Middle frontal gyrus (tissue), 1 donor: ENCODE measurements at regions not wholly inside any gene's neighbourhood (a gene's known extent, or its start where the extent isn't known, plus 50 kb on each side); places are given as distances from the start of the nearest gene placed in this dataset.
"Not testable (repeated sequence)": the region's sequence is repeated elsewhere in the genome, so short reads cannot be mapped to it uniquely, and the experiment has no call there.

Experiments used
- DNase-seq: peaks from one replicate; pipeline ENCODE4 v3.0.0-alpha.2; 2015; ENCODE audit warnings: low spot score; ENCODE audit errors: extremely low spot score

DNA sequence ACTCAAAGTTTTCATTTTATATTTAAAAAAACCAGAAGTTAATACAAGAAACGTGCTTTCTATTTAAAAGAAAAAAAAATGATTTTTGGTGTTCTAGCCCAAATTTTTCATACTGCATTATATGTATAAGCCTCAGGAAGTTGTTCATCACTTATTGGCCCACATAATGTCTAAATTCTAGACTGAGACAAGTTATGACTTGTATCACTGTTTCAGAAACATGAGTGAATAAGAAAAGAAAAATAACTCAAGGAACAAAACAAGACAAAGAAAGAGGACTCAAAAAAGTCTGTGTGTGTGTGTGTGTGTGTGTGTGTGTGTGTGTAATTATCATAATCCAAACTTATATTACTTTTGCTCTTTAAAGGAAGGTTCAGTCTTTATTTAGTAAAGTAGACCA lies 929.8 kb downstream of the GALC start:
- no peak for DNase-seq

DNA sequence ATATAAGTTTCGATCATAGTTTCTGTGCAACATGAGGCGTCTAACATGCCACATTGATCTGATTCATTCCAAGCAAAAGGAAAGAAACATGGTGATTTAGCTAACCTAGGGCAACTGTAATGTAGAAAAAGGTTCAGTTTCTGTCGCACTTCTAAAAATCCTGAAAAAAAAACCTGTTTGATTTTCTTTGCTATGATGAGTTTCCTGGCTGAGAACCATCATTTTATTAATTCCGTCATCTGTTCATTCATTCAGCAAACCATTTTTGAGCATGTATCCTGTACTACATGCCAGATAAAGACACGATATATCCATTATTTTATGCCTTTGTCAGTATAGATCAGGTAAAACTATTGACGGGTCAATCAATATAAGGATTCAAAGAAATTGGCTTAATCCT lies 932.6 kb downstream of the GALC start:
- DNase-seq, result no peak

DNA sequence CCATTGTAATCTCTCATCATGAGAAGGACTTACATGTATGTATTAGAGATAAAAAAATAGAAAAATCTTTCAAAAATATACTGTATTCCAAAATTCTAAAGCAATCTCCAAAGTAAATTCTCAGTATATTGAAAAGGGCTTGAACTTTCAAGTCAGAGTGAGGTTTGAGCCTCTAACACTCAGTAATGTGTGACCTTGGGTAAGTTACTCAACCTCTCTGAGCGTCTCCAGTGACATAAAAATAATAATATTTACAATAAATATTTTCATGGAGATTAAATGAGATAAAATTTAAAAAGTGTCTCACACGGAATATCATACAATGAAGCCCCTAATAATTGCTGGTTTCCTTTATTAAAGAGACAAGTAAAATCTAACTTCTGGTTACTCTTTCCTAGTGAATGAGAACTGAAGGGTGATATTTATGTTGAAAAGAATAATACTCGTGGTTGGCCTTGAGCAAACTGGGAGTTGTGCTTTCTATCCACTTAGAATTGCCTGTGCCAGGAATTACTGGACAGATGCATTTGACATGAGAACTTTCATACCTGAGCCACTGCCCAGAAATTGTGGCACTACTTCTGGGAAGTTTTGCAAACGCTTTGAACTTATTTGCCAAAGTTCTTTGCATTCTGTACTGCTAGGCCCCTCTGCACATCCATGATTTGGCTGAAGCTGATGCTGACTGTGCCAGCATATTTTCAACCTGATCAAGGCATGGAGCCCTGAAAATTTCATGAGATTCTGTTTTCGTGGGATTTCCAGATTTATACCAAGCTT lies 933.7 kb downstream of the GALC start:
- DNase-seq, result no peak

DNA sequence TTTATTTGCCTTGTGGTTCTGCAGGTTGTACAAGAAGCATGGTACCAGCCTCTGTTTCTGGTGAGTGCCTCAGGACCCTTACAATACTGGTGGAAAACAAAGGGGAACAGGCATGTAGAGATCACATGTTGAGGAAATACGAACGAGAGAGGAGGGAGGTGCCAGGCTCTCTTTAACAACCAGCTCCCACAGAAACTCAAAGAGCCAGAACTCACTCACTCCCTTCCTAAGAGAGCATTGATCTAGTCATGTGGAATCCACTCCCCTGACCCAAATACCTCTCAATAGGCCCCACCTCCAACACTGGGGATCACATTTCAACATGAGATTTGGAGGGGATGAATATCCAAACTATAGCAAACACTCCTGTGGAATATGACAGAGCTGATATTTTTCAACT lies 938.0 kb downstream of the GALC start:
- DNase-seq, result no peak

DNA sequence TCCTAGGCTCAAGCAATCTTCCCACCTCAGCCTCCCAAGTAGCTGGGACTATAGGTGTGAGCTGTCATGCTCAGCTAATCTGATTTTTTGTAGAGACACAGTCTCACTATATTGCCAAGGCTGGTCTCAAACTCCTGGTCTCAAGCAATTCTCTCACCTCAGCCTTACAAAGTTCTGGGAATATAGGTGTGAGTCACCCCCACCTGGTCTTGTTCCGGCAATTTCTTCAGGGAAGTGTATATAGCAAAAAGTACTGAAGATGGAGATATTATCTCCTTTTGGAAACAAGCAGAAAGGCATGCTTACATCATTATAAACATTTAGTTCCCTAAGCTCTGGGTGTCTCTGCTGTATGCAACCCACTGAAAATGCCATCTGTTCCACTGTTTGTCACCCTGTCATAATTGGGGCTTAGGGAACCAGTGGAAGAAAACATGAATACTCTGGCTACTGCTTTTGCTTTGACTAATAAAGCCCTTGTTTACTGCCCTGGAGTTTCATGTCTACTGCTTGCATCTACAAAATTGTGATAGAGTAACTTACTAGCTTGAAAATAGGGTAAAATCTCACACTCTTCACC lies 940.2 kb downstream of the GALC start:
- DNase-seq, result no peak

DNA sequence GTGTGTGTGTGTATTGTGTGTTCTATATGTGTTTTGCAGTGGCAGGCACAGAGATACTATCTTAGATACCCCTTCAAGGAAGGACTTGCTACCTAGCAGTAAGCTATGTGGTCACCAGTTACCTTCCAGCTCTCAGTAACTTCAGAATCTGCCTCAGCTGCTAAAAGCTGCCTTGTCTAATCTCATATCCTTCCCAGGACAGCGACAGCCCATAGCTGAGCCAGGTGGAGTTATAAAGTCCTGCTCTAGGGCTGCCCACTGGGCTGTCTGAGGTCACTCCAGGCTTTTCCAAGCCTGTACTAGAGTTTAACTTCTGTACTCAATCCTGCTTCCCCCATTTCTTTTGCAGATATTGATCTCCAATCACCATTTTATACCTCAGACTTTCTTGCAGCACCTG lies 942.6 kb downstream of the GALC start:
- no peak for DNase-seq

DNA sequence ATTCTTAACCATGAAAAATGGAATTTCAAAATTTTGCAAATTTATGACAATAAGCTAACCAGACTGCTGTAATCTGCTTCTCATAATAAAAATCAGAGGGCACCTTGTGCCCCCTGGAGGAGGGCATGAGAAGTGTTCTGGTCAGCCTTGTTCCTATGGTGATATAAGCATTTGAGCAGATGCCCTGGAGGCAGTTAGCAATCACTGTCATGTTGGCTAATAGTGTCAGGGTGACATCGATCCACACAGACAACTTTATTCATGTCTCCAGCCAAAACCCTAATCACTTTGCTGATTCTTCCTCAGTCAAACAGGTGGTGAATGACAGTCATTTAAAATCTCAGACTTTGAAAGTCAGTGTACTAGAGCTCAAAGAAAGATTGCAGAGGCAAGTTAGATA lies 943.0 kb downstream of the GALC start:
- DNase-seq, result no peak

DNA sequence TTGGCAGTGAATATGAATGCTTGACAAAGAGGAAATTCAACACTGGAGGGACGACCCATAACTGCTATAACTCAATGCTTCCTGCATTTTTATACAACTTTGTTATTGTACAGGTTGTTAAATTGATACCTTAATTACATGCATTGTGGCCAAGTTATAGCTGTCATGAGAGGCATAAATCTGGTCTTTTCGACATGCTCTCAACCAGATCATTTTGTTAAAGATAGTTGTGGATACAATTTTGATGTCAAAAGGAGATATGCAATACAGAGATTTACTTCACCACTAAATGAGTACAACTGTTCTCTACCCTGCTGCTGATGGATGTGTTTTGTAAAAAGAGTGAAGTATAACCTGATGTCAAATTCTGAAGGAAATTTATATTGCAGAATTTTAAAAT lies 946.0 kb downstream of the GALC start:
- DNase-seq, result no peak

DNA sequence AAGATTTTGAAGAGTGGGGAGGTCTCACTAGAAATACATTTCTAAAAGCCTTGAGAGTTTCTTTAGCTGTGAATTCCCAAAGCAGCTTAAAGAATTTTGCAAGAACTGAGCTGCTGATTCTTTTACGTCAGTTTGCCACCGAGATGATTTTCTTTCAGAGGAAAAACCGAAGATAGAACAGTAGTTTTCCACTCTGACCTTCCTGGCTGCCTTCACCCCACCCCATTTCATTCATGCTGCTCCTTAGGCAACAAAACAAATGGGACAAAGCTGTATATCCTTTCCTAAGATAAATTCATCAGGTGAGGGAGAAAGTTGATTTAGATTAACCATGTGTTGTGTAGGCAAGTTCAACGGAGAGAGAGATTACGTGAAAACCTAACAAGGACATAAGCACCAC lies 947.0 kb downstream of the GALC start:
- no peak for DNase-seq

DNA sequence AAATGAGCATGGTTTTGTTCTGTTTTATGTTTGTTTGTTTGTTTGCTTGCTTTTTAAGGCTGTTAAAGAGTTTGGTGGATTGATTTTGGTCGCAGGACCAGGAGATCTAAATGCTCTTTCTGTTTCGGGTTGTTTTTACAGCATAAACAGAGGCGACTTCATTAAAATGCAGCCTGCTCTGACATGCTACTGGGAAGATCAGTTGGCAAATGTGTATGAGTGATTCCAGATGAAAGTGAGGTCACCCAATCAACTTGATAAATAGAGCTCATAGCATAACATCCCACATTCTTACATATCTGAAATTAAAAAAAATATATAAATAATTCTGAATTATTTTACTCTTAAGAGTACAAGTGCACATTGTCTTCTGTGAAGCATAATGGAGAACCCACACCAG lies 947.7 kb downstream of the GALC start:
- DNase-seq, result no peak

DNA sequence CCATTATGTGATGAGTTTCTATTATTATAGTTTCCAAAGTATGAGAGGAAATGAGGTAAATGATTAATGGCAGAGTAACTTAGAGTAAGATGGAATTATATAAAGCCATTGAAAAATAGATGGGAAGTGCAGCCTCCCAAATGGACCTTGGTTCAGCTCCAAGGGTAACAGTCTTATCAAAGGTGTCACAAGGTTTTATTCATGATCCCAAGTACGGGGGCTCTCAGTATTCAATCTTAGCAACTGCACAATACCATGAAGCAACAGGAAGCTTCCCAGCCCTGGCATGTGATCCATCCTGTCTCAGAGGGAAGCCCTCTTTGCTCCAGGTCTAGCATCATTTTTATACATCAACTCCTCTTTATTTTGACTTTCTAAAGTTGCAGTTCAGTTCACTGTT lies 948.2 kb downstream of the GALC start:
- DNase-seq, result no peak

DNA sequence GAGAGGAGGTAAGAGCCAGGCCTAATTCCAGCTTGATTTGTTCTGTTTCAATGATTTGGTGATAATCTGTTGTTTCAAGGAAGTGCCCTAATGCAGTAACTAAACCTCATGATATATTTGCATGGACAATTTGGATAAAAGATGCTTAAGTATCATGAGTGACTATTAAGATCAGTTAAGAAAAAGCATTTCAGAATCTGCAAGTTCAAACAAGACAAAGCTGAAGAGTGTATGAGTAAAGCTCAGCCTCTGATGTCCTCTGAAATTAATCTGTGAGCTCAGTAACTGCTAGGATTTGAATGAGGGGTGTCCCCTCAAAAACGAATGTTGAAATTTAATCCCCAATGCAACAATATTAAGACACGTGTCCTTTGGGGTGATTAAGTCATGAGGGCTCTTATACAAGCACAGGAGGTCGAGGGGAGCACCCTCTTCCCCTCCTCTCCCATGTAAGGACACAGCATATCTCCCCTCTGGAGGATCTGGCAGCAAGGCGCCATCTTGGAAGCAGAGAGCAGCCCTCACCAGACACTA lies 949.2 kb downstream of the GALC start:
- no peak for DNase-seq

DNA sequence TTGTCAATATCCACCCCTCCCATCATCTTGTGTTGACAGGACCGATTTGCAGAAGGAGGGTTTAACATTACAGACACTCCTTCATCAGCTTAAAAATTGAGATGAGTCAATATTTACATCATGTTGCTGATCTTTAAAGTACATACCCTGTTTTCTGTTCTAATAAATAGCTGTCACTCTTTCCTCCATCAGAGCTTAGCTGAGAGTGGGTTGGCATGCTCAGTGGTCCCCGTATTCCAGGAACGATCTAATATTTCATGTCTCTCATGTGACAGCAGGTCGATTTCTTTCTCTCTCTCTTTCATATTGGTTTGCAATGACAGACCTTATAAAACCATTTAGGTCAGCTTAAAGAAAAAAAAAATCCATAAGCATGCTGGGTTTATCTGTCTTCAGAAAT lies 950.6 kb downstream of the GALC start:
- no peak for DNase-seq

DNA sequence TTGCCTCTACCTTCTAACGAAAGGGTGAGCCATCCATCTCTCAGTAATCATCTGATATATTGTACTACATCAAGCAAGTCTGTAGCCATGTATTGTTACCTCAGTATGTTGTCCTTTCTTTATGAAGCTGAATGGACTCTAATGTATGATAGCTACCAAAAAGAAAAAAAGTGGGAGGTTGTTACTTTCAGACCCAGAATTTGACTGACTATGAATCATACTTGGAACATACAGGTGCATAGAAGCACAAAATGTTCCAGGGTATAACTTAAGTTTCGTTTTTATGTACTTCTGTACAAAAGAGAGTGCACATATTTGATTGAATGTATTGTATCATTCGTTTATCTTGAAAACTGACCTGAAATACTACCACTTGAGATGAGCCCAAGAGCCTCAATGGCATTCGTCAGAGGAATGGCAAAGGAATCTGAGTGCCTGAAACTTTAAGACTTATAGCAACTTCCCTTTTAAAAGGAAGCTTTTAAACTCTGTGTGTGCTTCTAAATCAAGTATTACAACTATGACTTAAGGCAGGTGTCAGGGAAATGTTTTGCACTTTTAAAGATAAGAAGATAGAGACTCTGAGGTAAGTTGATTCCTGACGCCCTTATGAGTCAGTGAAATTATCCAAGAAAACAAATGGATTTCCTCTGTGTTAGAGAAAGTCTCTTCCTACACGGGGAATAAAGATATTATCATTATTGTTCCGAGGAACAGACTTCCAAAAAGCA lies 951.5 kb downstream of the GALC start:
- DNase-seq, result no peak

DNA sequence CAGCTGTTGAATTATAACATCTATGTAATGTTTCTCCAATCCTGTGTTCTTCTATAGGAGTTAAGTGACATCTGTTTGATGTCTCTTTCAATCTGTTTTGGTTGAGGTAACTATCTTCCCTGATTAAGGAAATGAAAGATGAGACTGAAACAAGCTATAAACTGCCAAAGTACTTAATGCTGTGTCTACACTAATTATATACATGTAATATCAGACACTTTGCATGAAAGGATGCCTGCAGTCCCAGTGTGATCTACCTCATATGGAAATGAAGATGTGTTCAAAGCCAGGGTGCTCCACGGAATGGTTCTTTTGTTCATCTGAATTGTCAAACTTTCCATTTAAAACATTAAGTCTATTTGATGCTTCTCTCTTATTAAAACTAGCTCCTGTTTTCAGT lies 958.3 kb downstream of the GALC start:
- no peak for DNase-seq

DNA sequence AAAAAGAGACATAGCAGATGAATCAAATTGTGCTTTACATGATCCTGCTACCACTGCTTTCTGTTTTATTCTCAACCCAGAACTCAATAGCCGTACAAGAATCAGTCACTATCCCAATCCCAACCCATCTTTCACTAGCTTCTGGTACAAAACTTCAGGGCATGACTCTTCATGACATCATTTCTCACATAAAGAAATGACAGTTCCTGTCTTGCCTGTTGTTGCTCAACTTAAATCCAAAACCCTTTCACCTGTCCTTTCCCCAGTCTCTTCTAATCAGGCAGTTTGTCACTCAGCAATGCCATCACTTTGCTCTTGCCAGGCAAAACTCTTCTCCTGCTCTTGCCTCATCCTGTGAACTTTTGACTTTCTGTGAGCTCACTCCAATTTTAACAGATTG lies 962.8 kb downstream of the GALC start:
- no peak for DNase-seq

DNA sequence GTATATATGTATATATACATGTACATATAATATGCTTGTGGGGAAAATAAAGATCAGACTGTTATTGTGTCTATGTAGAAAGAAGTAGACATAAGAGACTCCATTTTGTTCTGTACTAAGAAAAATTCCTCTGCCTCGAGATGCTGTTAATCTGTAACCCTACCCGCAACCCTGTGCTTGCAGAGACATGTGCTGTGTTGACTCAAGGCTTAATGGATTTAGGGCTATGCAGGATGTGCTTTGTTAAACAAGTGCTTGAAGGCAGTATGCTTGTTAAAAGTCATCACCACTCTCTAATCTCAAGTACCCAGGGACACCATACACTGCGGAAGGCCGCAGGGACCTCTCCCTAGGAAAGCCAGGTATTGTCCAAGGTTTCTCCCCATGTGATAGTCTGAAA lies 972.9 kb downstream of the GALC start:
- not testable (repeated sequence) for DNase-seq

DNA sequence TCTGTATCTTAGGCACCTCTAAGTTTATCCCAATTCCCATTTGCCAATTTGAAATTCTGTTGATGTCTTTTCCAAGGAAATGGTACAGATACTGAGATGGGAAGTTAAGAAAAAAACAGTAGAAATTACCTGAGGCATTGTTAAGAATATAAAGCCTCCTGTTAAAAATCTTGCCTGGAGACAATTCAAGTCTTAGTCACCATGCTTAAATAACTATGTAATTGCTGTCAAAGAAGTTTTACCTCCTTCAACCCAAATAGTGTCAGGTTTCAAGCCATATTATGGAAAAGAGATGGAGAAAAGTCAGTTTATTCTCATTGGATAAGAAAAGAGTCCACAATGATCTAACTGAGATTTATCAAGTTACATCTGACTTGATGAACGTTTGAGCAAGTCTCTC lies 974.7 kb downstream of the GALC start:
- DNase-seq, result no peak

DNA sequence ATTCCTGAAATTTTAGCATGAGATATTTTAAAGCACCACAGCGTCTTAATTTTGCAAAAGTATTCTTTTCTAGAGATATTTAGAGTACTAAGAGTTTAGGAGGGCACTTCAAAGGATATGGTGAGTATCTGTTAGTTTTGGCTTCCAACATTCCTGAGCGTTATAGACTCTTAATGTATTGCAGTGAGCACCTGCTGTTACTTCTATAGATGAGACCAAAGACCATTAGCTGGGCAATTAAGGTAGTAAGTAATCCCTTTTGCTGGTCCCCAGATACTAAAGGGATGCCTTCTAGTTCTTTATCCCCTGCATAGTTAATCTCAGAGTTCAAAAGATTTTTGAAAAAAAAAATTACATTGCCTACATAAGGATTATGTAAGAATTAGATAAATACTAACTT lies 975.6 kb downstream of the GALC start:
- no peak for DNase-seq

DNA sequence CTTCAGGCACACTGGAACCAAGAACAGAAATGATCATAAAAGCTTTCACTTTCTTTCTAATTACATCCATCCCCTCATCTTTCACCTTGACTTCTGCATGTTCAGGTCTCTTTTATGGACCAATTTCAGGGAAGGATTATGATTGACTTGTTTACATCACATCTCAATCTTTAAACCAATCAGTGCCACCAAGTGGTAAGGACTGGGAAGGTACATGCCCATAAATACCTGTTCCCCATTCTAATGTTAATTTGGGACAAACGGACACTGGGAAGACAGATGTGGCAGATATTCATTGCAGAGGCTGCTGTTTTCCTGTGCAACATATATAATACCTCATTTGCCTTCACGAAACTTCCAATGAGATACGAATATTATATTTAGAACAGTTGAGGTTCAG lies 978.1 kb downstream of the GALC start:
- DNase-seq, result no peak

DNA sequence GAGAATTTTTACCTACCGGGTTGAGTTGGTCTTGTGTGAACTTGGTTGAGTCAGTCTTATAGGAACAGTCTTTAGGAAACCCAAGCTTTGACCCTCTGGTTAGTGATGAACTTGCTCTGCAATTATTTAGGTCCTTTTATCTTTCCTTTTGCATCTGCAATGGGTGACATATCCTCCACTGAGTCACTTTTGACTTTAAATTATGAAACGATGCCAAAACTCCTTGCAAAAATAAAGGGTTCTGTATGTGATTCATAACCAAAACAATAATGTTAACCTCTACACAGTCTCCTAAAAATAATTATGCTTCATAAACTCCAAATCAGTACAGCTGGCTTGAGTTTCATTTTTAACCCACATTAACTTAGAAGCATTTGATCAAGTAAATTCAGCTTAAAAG lies 979.4 kb downstream of the GALC start:
- no peak for DNase-seq

DNA sequence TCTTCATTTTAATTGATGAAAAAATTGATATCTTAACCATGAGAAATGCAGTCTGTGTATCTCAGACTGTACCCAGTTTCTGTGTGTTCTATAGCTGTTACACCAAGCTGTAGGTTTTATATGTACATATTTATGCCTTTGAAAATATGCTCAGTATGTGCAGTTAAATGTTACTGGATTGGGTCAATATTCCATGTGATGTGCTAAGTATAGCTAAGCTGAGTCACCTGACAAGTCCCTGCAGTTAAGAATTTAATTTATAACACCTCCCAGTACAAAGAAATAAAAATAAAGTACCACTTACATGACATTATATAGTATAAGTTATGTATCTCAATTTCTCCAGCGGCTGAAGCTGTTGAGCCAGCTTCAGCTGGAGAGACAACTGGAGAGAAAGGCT lies 984.0 kb downstream of the GALC start:
- DNase-seq, result no peak

DNA sequence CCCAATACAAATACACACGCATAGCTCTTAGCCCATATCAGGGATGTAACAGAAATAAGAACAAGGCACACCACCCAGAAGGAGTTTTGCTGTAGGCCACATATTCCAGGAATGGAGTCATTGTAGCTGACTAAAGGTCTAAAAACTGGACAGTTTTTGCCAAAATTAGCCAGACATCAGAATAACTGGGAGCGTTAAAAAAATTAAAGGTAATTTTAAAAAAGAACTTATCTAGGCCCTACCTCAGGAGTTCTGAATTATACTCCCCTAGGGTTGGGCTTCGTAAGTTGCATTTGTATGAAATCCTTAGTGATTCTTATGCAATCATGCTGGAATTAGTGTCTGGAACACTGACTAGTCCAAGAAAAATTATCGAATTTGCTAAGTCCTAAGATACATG lies 987.7 kb downstream of the GALC start:
- no peak for DNase-seq
